Activated CD8-positive, alpha-beta memory T cell treated with anti-CD3 and anti-CD28 coated beads for 24 hours (primary cell): ENCODE measurements at regions not wholly inside any gene's neighbourhood (a gene's known extent, or its start where the extent isn't known, plus 50 kb on each side); places are given as distances from the start of the nearest gene placed in this dataset.

Experiments
- DNase-seq: peaks from one replicate; pipeline ENCODE4 v3.0.0-alpha.2; 2020

DNA sequence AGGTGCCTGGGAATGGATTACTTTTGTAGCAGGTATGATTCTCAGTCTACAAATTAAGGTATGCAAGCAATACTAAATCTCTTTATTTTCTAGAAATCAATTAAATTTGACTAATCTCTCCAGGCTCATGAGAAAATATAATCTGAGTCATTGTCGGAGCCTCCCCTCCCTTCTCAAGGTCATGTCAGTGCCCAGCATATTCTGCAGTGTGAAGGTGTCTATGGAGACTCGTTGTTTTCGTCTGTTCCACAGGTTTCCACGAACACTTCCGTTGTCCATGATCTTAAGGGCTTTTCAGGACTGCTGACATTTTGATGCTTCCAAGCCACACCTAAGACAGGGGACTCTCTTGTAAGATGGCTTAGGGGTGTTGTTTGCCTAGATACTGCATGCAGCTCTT lies 56.6 kb upstream of the SCOC start:
- no peak for DNase-seq

GRCh38 chr4:140315970-140316369 lies 57.5 kb upstream of the SCOC start:
- DNase-seq, result no peak

- no peak for DNase-seq
These were observed 58.0 kb upstream of the SCOC start for GRCh38 chr4:140315438-140315837.

DNA sequence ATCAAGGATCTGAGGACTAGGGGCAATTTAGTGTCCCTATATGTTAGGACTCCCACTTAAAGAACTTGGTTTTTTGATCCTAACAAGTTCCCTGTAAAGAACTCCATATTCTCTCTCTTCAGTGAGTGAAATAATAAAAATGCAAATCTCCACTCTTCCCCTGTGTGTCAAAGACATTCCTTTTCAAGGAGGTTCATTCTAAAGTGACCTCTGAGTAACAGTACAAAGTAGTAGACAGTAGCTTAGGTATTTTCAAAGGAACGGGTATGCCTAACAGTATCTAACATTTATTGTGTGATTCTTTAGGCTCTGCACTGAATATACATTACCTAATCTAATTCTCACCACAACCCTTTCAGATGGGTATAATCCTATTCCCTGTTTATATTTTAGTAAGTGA lies 58.4 kb upstream of the SCOC start:
- no peak for DNase-seq

GRCh38 chr4:140312100-140312499 lies 61.3 kb upstream of the SCOC start:
- no peak for DNase-seq

GRCh38 chr4:140311257-140311835 lies 62.1 kb upstream of the SCOC start:
- no peak for DNase-seq

DNA sequence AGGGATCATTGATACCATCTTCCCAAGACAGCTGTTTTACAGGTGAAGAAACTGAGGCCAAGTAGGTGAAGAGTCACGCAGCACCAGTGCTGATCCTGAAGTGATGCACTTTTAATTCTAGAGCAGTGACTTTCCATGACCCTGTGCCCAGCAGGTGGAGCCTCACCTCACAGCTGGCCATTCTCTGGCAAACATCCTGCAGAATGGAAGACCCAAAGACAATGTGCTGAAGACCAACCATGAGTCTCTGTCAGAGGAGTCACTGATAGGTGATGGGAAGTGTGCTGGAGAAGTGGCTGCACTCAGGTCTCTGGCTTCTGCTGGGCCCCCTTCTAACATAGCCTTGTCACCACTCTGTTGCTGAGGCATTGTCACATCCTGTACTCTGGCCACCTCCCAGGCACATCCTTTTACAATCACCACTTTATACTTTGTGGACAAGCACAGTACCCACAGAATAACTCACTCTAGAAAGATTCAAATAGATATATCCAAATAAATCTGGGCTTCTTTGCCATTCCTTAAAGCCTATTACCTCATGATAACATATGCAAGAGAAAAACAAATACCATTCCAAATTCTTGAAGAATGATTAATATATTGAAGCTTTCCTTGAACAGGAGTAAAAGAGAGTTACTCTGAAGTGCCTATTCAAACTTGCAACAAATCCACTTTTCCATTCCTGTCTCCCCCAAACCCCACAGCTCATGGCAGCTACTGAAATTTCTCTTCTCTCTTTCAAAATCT lies 64.1 kb upstream of the SCOC start:
- DNase-seq, result no peak

- no peak for DNase-seq
These were observed 64.9 kb upstream of the SCOC start for GRCh38 chr4:140308366-140309123.

- no peak for DNase-seq
These were observed 68.4 kb upstream of the SCOC start for GRCh38 chr4:140305053-140305452.

DNA sequence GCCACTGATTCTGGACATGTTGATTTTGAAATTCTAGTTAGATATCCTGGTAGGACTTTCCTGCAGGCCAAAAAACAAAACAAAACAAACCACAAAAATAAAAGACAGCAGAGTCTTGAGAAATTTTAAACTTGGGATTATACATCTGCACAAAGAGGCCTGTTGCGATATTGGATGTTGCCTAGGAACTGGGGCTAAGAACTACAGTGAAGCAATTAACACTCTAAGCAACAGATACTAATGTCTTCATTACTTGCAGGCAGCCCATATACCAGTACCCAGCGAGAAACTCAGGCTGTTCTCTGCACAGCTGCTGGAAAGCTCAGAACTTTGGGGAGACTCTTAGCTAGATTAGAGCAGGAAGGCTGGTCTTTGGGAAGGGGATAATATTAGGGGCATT lies 69.1 kb upstream of the SCOC start:
- no peak for DNase-seq

DNA sequence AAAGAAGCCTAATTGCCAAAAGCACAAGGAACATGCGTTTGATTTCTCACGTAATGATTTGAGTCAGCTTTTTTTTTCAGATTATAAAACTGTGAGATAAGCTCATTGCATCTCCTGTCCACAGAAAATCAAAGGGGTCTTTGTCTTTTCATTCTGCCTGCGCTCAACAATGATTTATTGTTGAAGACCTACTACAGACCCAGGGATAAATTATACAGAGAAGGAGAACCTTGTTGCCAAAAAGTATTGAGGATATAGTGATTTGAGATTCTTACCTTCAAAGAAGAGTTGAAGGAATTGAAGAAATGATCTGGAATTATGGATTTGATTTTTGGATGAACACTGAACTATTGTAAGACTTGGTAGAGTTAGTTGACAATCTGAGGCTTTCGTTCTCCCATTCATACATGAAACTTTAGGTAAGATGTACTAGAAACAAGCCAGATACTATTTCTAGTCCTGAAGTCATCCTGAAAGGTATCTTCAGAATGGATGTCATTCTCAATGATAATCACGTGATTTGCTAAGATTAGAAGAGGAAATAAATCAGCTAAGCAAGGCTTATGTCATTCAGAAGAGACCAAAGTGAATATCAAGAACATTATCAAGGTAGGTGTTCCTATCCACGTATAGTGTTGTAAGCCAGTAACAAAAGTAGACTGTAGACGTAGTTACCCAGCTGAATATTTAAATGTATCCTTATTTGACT lies 71.1 kb upstream of the SCOC start:
- no peak for DNase-seq

DNA sequence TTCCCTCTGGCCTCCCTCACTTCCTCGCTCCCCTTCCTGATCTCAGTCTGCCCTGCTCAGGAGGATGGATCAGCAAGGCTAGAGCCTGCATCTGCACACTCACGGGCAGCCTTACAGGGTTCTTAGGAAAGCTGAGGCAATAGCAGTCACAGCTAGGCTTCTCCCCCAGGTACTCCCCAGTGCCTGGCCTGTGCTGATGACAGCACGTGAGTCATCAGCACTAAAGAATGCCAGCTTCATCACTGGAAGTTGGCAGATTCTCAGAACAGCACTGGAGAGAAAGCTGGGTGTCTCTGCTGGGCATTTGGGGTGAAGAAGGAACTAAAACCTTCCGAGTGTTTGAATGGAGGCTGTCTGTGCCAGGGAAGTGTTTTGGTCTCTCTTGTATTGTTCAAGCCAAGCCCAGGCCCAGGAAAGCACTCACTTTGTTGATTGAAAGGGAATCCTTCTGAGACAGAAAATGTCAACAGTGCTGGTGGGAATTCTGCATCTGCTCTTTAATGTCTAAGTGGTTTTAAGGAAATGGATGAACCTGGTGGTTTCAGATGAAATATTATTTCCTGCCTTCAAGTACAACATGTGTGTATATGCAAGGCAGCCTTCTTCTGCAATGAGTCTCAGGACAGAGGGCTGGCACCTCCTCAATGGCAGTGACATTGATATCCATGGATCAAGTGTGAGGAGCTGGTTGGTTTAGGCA lies 73.0 kb upstream of the SCOC start:
- no peak for DNase-seq

DNA sequence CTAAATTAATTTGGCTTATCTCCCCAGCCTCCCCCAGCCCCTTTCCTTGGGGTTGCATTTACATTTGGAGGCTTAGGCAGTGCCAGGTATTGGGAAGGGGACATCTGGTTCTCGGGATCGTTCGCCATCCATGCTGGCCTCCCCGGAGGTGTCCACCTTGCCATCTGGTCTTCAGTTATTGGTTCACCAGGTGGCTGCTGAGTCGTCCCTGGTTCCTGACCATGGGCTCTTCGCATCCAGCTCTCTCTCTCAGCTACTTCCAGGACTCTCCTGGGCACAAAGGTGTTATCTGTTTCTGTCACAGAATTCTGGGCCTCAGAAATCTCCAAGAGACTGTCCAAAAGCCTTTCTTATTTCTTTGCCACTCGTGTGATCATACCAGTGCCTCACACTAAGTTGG lies 75.4 kb upstream of the SCOC start:
- DNase-seq, result no peak

DNA sequence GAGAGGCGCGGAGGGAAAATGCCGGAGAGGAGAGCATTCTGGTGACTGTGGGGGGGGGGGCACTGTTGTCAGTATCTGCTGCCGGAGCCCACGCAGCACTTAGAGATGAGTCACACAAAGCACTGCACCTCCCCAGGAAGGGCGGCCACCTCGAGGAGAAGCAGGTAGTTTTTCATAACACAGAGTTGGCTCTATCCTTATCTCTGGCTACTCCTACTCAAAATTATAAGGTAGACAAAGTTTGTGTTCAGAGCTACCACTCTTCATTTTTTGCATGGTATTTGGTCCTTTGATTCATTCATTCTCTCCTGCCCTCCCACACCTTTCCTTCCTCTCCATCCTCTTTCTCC lies 76.2 kb upstream of the SCOC start:
- DNase-seq, result no peak

DNA sequence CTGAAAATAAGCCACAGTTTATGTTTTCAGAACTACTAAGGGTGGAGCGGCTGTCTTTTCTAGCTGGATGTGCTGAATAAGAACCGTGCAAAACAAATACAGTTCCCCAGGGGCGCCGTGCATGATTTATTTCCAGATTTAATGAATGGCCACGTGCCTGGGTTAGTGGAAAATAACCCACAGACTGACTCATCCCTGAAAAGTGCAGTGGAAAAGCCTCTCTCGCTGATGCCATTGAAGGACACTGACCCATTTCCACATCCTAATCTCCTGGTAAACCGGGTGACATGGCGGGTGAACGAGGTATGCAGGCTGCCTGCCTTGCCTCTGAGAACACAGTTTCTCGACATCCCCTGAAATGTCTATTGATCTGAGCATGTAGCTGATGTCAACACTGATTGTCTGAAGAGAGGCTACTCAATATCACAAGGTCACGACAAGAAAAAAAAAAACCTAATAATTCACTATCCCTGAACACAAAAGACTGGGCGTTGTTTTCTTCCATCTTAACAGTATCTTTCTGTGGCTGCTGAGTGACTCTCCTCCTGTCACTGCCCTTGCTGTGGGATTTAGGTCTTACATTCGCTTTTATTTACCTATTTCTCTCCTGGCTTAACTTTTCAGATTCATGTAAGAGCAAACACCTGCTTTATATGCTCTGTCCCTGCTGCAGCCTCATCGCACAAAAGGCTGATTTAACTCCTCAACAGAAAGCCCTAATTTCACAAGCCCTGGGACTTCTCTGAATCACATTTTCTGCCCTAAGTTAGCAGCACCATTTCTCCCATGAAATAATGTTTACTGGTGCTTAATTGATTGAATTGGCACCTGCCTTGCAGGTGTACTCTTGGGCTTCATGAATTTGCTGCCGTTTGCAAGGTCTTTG lies 76.9 kb upstream of the SCOC start:
- DNase-seq, result no peak

DNA sequence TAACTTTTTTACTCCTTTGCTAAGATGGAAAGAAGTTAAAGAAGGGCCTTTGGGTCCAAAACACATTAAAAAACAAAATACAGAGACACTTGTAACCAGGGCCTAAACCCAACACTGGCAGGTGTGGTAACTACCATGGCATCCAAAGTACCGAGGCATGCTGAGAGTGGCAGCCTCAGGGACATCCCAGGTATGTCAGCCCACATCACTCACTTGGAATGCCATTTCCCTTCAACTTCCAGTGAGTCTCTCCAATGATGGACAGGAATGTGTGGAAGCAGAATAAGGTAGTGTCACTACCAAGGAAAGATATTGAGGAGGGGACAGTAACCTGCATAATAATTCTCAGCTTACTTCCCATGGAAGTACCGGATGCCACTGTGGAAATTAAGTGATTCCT lies 79.5 kb upstream of the SCOC start:
- no peak for DNase-seq

DNA sequence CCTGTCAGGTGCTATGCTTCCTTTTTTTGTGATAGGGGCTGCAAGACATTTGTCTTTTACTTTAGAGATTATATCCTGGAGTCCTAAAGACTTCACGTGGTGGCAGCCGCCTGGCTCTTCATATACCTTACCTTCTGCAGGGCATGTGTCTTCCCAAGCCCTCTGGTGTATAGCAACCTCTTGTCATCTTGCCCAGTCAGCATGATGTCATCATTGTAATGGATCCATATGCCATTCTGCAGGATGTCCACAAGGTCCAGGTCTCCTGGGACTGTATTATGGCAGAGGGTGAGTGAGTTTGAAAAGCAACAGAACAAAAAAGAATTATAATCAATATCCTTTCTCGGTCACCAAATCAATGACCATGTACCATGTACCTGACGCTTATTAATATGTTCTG lies 82.2 kb upstream of the SCOC start:
- DNase-seq, result no peak

DNA sequence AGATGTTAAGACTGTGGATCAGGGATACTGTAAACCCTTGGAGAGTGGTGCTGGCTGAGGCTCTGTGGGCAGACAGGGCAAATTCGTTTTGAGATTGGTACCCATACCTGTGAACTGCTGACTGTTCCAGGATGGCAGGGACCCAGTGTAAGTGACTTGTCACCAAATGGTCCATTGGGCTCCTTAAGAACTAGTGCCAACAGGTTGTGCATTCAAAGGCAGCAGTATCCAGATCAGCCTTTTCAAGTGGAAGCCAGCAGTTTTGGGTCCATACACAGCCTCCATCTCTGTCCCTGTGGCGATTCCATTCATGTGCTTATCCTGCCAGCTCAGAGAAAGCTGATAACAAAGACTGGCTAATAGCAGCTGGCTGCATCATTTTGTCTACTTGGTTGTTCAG lies 84.0 kb upstream of the SCOC start:
- no peak for DNase-seq

- DNase-seq, result no peak
These were observed 87.0 kb upstream of the SCOC start for GRCh38 chr4:140286456-140286855.

- DNase-seq, result no peak
These were observed 89.0 kb upstream of the SCOC start for GRCh38 chr4:140284456-140284855.

DNA sequence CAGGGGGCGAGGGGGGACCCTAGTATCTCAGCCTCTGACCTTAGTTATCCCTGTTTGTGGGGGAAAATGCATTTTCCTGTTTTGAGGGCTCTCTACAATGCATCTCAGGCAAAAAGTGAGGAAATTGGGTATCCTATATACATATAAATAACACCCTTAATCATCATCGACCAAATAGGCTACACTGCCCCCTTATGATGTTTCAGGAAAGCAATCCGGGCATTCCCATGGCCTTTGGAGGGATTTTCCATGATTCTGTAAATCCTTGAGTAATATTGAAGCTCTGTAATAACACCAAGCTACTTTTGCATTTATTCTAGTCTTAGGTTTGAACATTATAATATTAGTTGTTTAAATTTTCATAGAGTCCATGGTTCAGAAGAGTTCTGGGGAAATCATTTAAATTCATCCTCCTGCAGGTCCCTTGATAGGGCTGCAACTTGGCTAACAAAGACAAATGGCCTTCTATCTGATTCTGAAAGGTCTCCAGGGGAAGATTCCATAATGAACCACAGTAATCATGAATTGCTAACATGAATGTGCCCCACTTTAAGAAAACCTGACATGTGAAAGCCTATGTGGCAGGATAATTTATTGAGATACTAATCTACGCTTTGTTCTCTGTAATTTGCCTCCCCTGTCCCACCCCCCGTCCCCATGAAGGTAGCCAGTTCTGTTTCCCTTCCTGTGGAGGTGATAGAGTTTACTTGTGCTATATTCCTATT lies 91.5 kb upstream of the SCOC start:
- DNase-seq, result no peak
